Fibroblast of skin of back (primary cell): ENCODE measurements at regions not wholly inside any gene's neighbourhood (a gene's known extent, or its start where the extent isn't known, plus 50 kb on each side); places are given as distances from the start of the nearest gene placed in this dataset.

ENCODE experiments used
- DNase-seq: peaks from one replicate; pipeline ENCODE4 v3.0.0-alpha.2; 2013

DNA sequence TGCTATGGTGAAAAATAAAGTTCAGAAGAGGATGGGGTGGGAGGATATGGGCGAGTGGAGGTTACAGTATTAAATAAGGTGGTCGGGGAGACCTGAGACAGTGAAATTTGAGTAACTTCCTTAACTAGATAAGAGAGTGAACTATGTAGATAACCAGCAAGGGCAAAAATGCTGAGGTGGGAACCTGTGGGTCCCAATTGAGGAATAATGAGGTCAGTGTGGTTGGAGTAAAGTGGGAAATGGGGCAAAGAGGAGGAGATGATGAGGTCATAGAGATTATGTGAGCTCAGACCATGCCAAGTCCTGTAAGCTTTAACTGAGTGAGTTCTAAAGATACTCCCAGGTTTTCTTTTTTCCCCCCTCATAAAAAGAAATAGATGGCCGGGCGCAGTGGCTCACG, 614.6 kb upstream of the PLXNA2 start:
- no peak for DNase-seq

DNA sequence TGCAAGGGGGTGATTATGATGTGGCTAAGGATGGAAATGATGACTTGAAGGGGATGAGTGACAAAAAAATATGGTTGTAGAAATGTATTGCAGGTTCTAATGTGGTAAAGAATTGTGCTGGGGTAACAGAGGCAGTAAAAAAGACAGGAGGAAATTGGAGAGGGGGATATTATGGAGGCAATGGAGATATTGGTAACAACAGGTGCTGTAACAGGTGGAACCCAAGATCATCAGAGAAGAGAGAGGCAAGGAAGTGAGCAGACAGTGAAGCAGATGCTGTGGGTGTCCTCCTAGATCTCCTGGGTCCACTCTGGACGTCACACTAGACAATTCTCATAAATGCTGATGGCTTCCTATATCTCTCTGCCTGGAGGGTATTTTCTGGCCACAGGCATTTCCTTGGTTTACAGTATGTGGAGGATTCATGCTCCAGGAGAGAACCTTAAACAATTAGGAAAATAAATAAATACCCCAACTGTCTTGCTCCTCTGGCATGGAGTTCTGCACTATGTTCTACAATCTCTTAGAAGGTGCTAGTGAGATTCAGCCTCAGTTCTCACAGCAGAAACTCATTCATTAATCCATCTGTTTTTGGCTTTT, 620.3 kb upstream of the PLXNA2 start:
- DNase-seq, result no peak

- DNase-seq, result no peak
These were observed 622.3 kb upstream of the PLXNA2 start for GRCh38 chr1:208866386-208866955.

GRCh38 chr1:208868554-208868953, 624.4 kb upstream of the PLXNA2 start:
- peak; percentile 66 for DNase-seq

DNA sequence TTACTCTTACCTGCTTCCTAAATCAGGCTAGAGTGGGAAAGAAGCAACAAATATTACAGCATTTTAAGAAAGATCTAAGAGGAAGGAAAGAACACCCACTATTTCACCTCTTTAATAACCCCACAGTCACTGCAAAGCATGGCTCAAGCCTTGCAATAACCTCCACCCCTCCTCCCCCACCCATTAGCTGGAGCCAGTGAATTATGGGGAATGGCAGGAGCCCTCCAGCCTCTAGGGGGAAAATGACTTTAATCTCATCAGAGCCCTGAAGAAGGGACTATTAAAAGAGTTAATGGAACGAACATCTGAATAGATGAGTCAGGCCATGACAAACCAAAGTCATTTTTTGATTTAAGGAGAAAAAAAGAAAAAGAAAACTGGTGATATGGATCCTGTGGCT, 630.7 kb upstream of the PLXNA2 start:
- no peak for DNase-seq

DNA sequence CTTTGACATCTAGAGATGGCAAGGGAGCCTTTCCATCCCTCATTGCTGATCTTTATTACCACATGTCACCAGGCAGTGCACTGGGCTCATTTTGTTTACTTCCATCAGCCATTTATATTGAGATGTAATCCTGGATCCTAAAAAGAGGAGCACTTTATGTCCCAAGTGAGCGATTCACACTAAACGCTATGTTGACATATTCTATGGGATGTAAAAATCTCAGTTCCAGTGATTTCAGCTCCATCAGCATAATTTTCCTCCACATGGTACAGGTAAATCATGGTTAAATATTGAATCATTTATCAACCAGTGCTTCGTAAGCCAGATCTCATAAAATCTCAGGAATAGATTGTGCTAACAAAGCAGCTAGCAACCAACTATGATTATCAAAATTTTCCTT, 634.8 kb upstream of the PLXNA2 start:
- DNase-seq, result no peak

GRCh38 chr1:208880433-208881100, 636.4 kb upstream of the PLXNA2 start:
- peak; percentile 66 for DNase-seq

DNA sequence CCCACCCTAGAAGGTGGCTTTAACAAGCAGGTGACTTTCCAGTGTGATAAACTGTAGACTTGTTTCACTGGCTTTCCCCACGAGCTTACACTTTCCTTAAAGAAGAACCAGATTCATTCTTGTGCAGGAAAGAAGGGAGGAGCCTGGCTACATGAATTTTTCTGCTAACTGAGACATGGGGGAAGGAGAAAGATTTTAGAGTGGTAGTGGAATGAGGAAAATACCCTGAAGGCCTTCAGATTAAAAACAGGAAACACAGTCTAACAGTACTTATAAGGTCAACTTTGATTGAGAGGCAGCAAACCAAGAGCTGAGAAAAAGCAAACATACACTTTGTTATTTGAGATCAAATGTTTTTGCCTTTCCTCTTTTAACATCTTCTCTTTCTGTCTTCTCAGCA, 640.9 kb upstream of the PLXNA2 start:
- peak; percentile 11 for DNase-seq

- no peak for DNase-seq
These were observed 641.5 kb upstream of the PLXNA2 start for GRCh38 chr1:208885650-208886049.

DNA sequence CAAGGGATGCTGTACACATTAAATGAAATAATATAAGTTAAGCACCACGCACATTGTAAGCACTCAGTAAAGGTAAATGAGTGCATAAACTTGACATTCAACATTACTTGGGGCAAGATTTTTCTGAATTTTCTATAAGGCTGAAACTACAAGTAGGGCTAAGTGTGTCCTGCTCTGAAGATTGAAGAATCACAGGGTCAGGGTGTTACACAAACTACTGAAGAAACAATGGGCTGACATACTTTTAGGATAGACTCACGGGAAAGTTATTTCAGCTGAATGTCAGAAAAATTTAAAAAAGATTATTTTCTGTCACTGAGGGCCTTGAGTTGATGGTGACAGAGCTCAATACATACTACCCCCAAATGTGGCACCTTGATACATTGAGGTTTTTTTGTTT, 644.2 kb upstream of the PLXNA2 start:
- DNase-seq, result peak; percentile 13

DNA sequence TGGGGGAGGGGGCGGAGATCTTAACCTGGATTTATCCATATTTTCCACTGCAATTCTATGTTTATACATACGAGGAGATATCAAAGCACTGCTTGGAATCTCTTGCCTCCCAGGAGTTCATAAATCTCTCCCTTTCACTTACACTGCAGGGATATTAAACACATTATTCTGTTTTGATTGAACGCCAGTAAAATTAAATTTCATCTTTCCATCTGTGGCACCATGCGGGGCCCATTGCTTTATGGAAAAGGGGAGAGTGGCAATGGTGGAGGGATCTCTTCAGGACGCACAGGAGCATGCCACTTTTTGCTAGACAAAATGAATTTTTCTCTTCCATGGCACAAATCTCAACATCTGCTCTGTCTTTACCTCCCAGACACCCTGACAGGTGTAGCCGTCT, 648.0 kb upstream of the PLXNA2 start:
- DNase-seq, result no peak

GRCh38 chr1:208893251-208893650, 649.1 kb upstream of the PLXNA2 start:
- DNase-seq, result no peak

GRCh38 chr1:208895181-208895580, 651.0 kb upstream of the PLXNA2 start:
- DNase-seq, result no peak

GRCh38 chr1:208895820-208896219, 651.6 kb upstream of the PLXNA2 start:
- no peak for DNase-seq

- DNase-seq, result no peak
These were observed 652.6 kb upstream of the PLXNA2 start for GRCh38 chr1:208896768-208897167.

DNA sequence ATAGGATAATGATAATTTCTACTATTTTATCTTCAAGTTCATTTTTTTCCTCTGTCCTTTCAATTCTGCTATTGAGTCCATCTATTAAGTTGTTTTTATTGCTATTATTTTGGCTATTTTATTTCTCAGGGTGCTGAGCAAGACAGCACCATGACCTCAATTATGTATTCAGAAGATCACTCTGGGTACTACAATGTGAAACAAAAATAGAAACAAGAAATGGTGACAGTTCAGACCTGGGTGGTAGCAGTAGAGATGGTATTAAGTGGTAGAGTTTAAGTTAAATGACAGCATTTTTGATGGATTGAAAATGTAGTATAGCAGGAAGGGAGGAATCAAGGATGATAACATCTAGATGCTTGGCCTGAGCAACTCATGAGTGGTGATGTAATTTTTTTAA, 655.3 kb upstream of the PLXNA2 start:
- no peak for DNase-seq

DNA sequence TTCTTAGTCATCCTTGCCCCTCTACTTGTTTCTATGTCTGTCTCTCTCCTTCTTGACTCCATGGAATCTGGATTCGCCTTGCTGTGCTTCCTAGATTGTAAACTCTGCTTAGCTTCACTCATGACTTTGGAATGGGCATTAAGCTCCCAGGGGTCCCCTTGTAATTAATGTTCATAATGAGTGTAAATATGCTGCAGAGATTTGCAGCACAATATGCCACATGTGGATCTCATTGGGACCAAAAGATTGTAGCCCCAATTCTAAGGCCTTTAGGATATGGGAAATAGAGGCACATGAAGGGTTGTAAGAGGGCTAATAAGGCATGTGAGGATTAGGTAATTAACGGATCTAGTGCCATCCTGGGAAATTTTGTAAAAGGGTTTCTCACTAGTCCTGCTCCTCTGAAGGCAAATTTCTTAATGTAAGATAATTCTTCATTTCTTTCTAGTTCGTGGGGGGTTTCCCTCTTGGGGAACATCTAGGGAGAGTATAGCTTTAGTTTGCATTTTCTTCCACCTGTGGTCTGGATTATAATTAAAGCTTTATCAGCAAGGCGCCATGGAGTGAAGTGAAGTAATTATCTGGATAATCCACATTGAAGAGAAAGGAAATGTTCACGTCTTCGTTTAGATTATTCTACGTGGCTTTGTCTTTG, 659.2 kb upstream of the PLXNA2 start:
- no peak for DNase-seq

DNA sequence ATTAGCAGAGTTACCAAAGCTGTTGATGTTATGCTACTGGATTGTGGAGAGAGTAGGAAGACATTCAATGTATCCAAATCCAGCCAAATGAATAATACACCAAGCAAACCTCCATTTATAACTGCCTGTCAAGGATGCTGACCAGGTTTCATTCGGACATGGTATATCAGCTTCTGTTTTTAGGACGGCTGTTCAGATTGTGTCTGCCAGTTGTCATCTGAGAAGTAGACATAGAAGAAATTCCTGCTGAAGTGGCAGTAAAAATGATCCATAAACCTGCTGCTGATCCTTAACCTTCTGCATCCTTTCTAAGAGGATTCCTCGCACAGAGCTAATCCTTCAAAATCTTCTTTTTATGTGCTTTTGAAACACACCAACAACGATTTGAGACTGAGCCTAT, 663.6 kb upstream of the PLXNA2 start:
- no peak for DNase-seq

DNA sequence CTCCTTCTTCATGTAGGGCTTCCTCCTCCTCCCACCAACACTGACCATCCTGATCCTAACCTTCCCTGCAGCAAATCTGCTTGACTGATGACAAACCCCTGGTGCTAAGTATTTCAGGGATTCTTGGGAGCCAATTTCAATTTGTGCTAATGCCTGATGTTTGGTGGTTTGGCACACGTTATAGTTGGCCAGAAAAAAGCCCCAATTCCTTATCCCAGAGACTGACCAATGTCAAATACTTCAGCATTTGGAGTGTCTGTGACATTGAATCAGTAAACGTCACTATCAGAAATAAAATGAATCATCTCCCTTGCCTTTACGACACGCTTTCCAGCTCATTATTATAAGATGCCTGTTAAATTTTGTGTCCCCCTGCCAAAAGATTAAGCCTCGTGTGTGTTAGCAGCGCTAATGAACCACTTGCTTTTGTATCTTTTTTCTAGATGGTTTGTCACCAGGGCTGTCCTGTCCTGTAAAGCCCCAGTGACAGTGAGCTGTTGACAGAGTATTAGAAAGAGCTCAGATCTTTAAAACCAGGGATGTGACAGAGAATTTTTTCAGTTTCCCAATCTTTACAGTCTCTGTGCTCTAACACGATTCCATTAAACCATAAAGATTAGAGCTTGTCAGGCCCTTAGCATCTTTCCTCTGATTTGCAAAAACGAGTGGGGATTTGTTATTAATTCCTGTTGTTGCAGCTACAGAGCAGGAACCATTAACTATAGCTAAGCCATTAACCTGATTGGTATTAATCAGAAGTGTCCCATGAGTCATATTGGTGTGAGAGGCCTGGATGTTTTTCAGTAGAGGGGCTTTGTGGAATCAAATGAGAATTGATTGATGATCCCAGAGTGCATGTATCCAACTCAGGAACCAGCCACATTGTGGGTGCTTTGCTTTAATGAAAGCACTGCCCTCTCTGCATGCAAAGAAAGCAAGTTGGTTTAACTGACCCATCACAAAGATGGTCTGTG, 665.1 kb upstream of the PLXNA2 start:
- no peak for DNase-seq

DNA sequence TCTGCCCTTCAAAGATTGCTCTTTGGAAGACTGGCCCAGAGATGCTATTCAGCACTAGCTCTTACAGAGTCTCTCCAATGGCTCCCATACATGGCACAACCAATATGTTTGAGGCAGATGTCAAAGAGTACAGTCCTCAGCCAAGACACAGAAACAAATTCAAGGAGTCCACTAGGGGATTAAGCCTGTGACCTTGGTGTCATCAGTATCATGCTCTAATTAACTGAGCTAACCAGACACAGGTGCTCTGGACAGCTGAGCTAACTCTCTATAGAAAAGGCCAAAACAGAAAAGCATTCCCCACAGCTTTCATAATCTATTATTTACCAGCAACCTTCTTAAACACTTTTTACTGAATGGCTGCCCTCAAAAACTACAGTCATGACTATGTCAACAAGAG, 666.0 kb upstream of the PLXNA2 start:
- DNase-seq, result no peak

DNA sequence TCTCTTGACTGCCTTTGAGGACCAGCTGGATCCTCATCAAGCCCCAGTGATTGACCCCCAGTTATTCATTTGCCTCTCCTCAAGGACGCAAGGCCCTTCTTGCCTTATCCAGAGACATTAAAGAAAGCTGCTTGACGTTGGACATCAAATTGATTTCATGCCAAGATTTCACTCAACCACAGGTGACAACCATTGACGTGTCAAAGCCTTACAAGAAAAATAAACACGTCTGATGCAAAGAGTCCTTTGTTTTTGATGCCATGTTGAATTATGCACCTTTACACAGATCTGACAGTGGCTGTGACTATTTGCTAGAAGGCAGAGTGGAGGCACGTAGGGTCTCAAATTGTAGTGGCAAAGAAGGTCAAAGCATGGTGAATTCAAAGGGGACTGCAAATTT, 666.2 kb upstream of the CAMK1G start:
- no peak for DNase-seq

DNA sequence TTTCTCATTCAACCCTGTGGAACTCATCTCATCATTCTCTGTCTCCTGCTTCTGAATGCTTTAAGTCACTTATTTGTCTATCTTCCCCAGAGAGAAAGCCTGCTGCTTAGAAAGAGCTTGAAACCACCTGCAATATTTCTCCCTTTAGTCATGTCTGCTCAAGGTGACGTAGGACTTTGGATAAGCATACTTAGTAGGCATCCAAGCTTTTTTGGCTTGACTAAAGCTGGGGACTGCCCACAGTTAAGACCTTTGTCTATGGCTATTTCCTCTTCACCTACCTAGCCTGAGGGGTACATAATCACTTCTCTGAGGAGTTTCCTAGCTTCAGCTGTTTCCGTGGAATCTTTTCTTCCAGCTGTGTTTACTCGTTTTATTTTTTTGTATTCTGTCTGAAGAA, 665.8 kb upstream of the CAMK1G start:
- DNase-seq, result no peak

DNA sequence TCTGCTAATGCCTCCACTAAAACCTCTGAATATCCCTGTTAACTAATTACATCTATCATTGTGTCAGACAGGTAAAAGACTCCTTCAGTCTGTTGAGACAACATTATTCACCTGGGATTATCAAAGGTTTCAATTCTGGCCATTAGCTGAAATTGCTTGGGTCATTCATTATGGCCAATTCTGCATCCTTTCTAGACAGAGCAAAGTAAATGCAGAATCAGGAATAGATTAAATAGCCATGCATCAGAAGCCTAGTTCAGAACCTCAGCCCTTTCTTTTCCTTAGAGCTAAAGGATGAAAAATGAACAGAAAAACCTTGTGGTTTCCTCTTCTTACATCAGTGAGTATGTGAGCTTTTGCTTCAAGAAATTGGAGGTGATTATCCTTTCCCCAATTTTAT, 665.4 kb upstream of the CAMK1G start:
- no peak for DNase-seq
